A673 (cell line): ENCODE measurements at regions not wholly inside any gene's neighbourhood (a gene's known extent, or its start where the extent isn't known, plus 50 kb on each side); places are given as distances from the start of the nearest gene placed in this dataset.

Source experiments
- BruUV-seq: library from RNA; stranded (reverse); fragments of 400-500 nt; replicated peaks from 2 replicates; lab custom pipeline; 2021; lab: Mats Ljungman, UMichigan
- CTCF ChIA-PET: fragments of 300-600 bp; sonication (Branson Sonifier 250); formaldehyde crosslinking; loops from one replicate; lab custom pipeline; 2022; ENCODE audit warnings: antibody characterized with exemption; lab: Charles Lee
- POLR2A ChIA-PET: fragments of 300-600 bp; sonication (Branson Sonifier 250); formaldehyde crosslinking; loops from one replicate; lab custom pipeline; 2022; ENCODE audit warnings: antibody characterized with exemption; ENCODE audit not compliant: low non-redundant PET; lab: Charles Lee
- DNase-seq: peaks from one replicate; pipeline ENCODE4 v3.0.0-alpha.2; 2015; ENCODE audit warnings: low spot score
- H3K27ac ChIP-seq: fragments of 200-600 bp; sonication (generic); 2 replicates; pipeline ENCODE4 v1.5.1; 2016; ENCODE audit warnings: mixed run types, low read depth, mild to moderate bottlenecking, mixed read lengths, antibody characterized with exemption, low read length; ENCODE audit not compliant: poor library complexity, severe bottlenecking
- H3K27me3 ChIP-seq: fragments of 200-600 bp; sonication (generic); replicated peaks from 2 replicates; pipeline ENCODE4 v1.6.1; 2017; ENCODE audit warnings: mixed run types, low read depth, mild to moderate bottlenecking, mixed read lengths, antibody characterized with exemption, low read length; ENCODE audit not compliant: insufficient read depth, poor library complexity
- H3K36me3 ChIP-seq: fragments of 200-600 bp; sonication (generic); 2 replicates; pipeline ENCODE4 v1.6.1; 2016; ENCODE audit warnings: mixed run types, mild to moderate bottlenecking, mixed read lengths, antibody characterized with exemption, low read length; ENCODE audit not compliant: insufficient read depth, poor library complexity, severe bottlenecking
- H3K4me1 ChIP-seq: fragments of 200-600 bp; sonication (generic); 2 replicates; pipeline ENCODE4 v1.6.1; 2017; ENCODE audit warnings: mixed run types, mild to moderate bottlenecking, mixed read lengths, antibody characterized with exemption, low read length; ENCODE audit not compliant: insufficient read depth, poor library complexity, severe bottlenecking
- H3K4me3 ChIP-seq: fragments of 200-600 bp; sonication (generic); 2 replicates; pipeline ENCODE4 v1.5.1; 2016; ENCODE audit warnings: low read depth, mixed run types, mild to moderate bottlenecking, mixed read lengths, low read length; ENCODE audit not compliant: poor library complexity, severe bottlenecking
- H3K9me3 ChIP-seq: fragments of 200-600 bp; sonication (generic); 2 replicates; pipeline ENCODE4 v1.6.1; 2016; ENCODE audit warnings: mixed run types, low read depth, mild to moderate bottlenecking, mixed read lengths, antibody characterized with exemption, low read length; ENCODE audit not compliant: poor library complexity, severe bottlenecking
- CTCF ChIP-seq: fragments of 300-800, 200-600 bp; sonication (generic); conservative IDR thresholded peaks from 2 replicates; pipeline ENCODE4 v1.5.1; 2017; ENCODE audit warnings: low read depth, mild to moderate bottlenecking, antibody characterized with exemption, low read length, moderate library complexity, mixed read lengths
- EZH2 ChIP-seq: fragments of 200-600 bp; sonication (generic); IDR thresholded peaks from 2 replicates; pipeline ENCODE4 v1.6.1; 2017; ENCODE audit warnings: borderline replicate concordance, low read depth, mild to moderate bottlenecking, mixed read lengths, antibody characterized with exemption, low read length; ENCODE audit not compliant: poor library complexity, severe bottlenecking
- intact Hi-C: fragments of 100-400 bp; cut with micrococcal nuclease; formaldehyde crosslinking; loops from one replicate; pipeline ENCODE4 v1.10.0; 2022; ENCODE audit not compliant: unreplicated experiment

- no peak for DNase-seq
- Histone ChIP-seq H3K4me3 (no peak overlapping the region), H3K27me3 (no peaks in the 10 kb centered on the region), H3K36me3 (no peaks in the 10 kb centered on the region), H3K4me1 (no peaks in the 10 kb centered on the region), H3K9me3 (no peaks in the 10 kb centered on the region), H3K27ac (no peak overlapping the region)
- TF ChIP-seq CTCF = no peak
- no peak for TF ChIP-seq EZH2
- intact Hi-C loops = no loop called here
- no TSS peak for BruUV-seq
- CTCF ChIA-PET = no interaction called here
- POLR2A ChIA-PET = no interaction called here
These were observed 70.9 kb upstream of the FAM9C start for GRCh38 chrX:13115146-13115855.

GRCh38 chrX:13112499-13112898, 68.1 kb upstream of the FAM9C start:
- intact Hi-C loops = no loop called here
- Histone ChIP-seq H3K4me1 (no peaks in the 10 kb centered on the region), H3K4me3 (no peak overlapping the region), H3K27me3 (no peaks in the 10 kb centered on the region), H3K36me3 (no peaks in the 10 kb centered on the region), H3K9me3 (no peaks in the 10 kb centered on the region), H3K27ac (no peak overlapping the region)
- no peak for DNase-seq
- TF ChIP-seq CTCF (no peak), EZH2 (no peak)
- ChIA-PET POLR2A (no interaction called here), CTCF (no interaction called here)
- BruUV-seq = no TSS peak

GRCh38 chrX:13110433-13111324, 66.3 kb upstream of the FAM9C start:
- DNase-seq = peak; percentile 61
- no peak overlapping the region for H3K4me3 ChIP-seq
- BruUV-seq = no TSS peak
- TF ChIP-seq EZH2 (no peak), CTCF (no peak)
- no peaks in the 10 kb centered on the region for H3K27me3 ChIP-seq
- POLR2A ChIA-PET = no interaction called here
- H3K36me3 ChIP-seq = no peaks in the 10 kb centered on the region
- H3K9me3 ChIP-seq = no peaks in the 10 kb centered on the region
- no peaks in the 10 kb centered on the region for H3K4me1 ChIP-seq
- no peak overlapping the region for H3K27ac ChIP-seq
- CTCF ChIA-PET = no interaction called here
- intact Hi-C loops = no loop called here
